ENCODE measurements at regions not wholly inside any gene's neighbourhood (a gene's known extent, or its start where the extent isn't known, plus 50 kb on each side); places are given as distances from the start of the nearest gene placed in this dataset.

DNA sequence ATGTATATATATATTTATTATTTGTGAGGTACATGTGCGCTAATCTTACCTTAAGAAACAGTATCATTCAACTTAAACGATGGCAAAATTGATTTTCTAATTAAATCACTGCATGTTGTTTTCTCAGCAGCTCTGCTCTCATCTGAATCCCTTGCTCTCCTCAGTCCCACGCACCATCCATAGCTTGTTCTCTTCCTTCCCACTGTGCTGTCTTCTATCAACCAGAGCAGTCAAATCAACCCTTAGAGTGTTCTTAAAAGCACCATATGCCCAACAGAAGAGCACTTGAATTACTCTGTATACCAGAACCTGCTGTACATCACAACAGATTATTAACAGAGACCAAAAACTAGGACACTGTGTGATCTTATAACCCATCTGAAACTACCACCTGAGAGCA, 209.4 kb upstream of the G2E3 start:
- TF ChIP-seq, protein P1, sequence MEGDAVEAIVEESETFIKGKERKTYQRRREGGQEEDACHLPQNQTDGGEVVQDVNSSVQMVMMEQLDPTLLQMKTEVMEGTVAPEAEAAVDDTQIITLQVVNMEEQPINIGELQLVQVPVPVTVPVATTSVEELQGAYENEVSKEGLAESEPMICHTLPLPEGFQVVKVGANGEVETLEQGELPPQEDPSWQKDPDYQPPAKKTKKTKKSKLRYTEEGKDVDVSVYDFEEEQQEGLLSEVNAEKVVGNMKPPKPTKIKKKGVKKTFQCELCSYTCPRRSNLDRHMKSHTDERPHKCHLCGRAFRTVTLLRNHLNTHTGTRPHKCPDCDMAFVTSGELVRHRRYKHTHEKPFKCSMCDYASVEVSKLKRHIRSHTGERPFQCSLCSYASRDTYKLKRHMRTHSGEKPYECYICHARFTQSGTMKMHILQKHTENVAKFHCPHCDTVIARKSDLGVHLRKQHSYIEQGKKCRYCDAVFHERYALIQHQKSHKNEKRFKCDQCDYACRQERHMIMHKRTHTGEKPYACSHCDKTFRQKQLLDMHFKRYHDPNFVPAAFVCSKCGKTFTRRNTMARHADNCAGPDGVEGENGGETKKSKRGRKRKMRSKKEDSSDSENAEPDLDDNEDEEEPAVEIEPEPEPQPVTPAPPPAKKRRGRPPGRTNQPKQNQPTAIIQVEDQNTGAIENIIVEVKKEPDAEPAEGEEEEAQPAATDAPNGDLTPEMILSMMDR (IDR thresholded peaks at IDR 0.05) = no peak
- no peak for TF ChIP-seq POLR2AphosphoS5 (IDR thresholded peaks at IDR 0.05)
- no peak for TF ChIP-seq POLR2A (IDR thresholded peaks at IDR 0.05)
- no peak for TF ChIP-seq EP300 (IDR thresholded peaks at IDR 0.05)

All from upper lobe of left lung (tissue), 4 donors.